ENCODE measurements at regions not wholly inside any gene's neighbourhood (a gene's known extent, or its start where the extent isn't known, plus 50 kb on each side); places are given as distances from the start of the nearest gene placed in this dataset.
A peak's percentile ranks its signal among the peaks of the same experiment; 100 is the strongest.
"Not testable (repeated sequence)": the region's sequence is repeated elsewhere in the genome, so short reads cannot be mapped to it uniquely, and the experiment has no call there.

DNA sequence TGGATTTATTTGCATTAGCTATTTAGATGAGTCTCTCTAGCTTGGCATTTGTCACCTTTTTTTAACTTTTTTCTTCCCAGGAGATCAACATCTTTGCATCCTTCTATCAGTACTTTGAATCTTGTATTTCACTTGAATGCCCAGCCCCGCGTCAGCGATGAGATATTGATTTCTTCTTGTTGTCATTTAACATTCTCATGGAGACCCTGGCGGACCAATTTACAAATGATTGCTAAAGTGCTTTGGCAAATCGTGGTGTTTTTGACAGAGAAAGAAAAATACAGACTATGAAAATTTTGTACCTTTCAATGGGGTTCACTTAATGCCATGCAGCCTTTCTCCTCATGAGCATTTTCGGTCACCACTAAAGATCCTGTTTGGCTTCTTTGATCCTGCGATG, 269.7 kb downstream of the ABCC12 start:
- no peak for DNase-seq (ENCODE audit: low read depth, low spot score)
- H3K4me3 ChIP-seq (ENCODE audit: low read length): no peak overlapping the region

- DNase-seq (ENCODE audit: low read depth, low spot score): no peak
- no peak overlapping the region for H3K4me3 ChIP-seq (ENCODE audit: low read length)
These were observed 270.3 kb downstream of the ABCC12 start for GRCh38 chr16:47885489-47885888.

- H3K4me3 ChIP-seq (ENCODE audit: low read length): no peak overlapping the region
- DNase-seq (ENCODE audit: low read depth, low spot score): no peak
These were observed 271.6 kb downstream of the ABCC12 start for GRCh38 chr16:47884116-47884725.

- no peak overlapping the region for H3K4me3 ChIP-seq (ENCODE audit: low read length)
- DNase-seq (ENCODE audit: low read depth, low spot score): no peak
These were observed 274.2 kb downstream of the ABCC12 start for GRCh38 chr16:47881574-47881973.

GRCh38 chr16:47880653-47881052, 275.1 kb downstream of the ABCC12 start:
- DNase-seq (ENCODE audit: low read depth, low spot score): no peak
- no peak overlapping the region for H3K4me3 ChIP-seq (ENCODE audit: low read length)

- DNase-seq (ENCODE audit: low read depth, low spot score): no peak
- no peak overlapping the region for H3K4me3 ChIP-seq (ENCODE audit: low read length)
These were observed 278.6 kb downstream of the ABCC12 start for GRCh38 chr16:47877166-47877565.

GRCh38 chr16:47876511-47876910, 279.3 kb downstream of the ABCC12 start:
- no peak overlapping the region for H3K4me3 ChIP-seq (ENCODE audit: low read length)

DNA sequence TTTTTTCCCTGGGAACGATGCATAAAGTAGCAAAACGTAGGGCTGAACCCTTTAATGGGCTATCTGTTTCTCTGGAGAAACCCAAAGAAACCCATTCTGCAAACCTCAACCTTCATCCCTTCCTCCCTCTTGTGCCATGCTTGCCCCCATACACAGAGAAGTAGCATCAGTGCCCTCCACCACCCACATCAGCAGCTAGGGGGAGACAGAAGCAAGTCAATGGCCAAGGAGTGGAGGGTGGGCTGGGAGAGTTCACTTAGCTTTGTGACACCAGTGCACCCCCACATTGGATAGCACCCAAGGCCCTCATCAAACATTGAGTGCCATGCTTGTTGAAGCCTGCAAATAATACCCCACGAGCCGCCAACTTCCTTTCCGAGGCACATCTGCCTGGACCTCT, 282.4 kb downstream of the ABCC12 start:
- peak; percentile 15 for DNase-seq (ENCODE audit: low read depth, low spot score)
- H3K4me3 ChIP-seq (ENCODE audit: low read length): no peak overlapping the region

More at GRCh38 chr16:47876511-47876910, 279.3 kb downstream of the ABCC12 start:
- DNase-seq (ENCODE audit: low read depth, low spot score): no peak

- no peak overlapping the region for H3K4me3 ChIP-seq (ENCODE audit: low read length)
- DNase-seq (ENCODE audit: low read depth, low spot score): no peak
These were observed 283.6 kb downstream of the ABCC12 start for GRCh38 chr16:47872225-47872624.

- H3K4me3 ChIP-seq (ENCODE audit: low read length): no peak overlapping the region
- DNase-seq (ENCODE audit: low read depth, low spot score): no peak
These were observed 289.4 kb downstream of the ABCC12 start for GRCh38 chr16:47866423-47866822.

DNA sequence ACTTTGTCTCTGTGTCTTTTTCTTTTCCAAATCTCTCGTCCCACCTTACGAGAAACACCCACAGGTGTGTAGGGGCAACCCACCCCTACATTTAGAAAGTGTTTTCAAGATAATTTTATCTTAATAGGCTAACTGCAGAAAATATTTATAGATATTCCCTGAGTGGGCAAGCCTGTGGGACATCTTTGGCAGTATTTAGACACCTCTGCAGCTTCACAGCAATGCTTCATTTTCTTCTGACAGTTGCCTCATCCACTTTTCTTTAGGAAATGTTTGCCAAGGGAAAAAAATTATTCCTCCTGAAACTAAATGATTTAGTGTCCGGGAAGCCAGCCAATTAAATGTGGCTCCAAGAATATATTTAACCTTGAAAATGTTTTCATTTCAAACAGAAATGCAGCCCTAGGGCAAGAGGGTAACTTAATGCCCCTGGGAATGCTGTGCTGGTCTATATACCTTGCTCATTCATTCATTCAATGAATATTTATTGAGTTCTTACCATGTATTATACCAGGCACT, 290.4 kb downstream of the ABCC12 start:
- no peak for DNase-seq (ENCODE audit: low read depth, low spot score)
- H3K4me3 ChIP-seq (ENCODE audit: low read length): no peak overlapping the region

DNA sequence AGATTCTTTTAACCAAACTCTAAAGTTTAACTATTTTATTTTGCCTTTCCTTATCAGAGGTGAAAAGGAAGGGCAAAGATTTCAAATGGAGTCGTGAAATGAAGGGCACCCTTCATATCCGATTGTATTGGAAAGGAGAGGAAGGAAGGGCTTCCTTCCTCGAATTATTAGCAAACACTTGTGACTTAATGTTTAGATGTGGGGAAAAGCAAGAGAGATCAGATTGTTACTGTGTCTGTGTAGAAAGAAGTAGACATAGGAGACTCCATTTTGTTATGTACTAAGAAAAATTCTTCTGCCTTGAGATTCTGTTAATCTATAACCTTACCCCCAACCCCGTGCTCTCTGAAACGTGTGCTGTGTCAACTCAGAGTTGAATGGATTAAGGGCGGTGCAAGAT, 291.5 kb downstream of the ABCC12 start:
- not testable (repeated sequence) for DNase-seq (ENCODE audit: low read depth, low spot score); H3K4me3 ChIP-seq (ENCODE audit: low read length)

DNA sequence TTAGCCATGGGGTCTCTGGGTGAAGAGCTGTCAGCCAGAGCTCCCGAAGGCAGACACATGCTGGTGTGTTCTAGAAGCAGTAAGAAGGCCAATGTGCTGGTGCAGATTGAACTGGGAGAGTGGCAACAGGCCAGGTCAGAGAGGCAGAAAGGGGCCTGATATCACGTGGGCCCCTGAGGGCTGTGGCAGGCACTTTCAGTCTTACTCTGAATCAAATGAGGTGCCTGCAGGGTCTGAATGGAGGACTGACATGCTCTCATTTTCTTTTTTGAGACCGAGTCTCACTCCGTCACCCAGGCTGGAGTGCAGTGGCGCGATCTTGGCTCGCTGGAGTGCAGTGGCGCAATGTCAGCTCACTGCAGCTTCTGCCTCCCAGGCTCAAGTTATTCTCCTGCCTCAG, 293.8 kb downstream of the ABCC12 start:
- no peak for DNase-seq (ENCODE audit: low read depth, low spot score)
- no peak overlapping the region for H3K4me3 ChIP-seq (ENCODE audit: low read length)

DNA sequence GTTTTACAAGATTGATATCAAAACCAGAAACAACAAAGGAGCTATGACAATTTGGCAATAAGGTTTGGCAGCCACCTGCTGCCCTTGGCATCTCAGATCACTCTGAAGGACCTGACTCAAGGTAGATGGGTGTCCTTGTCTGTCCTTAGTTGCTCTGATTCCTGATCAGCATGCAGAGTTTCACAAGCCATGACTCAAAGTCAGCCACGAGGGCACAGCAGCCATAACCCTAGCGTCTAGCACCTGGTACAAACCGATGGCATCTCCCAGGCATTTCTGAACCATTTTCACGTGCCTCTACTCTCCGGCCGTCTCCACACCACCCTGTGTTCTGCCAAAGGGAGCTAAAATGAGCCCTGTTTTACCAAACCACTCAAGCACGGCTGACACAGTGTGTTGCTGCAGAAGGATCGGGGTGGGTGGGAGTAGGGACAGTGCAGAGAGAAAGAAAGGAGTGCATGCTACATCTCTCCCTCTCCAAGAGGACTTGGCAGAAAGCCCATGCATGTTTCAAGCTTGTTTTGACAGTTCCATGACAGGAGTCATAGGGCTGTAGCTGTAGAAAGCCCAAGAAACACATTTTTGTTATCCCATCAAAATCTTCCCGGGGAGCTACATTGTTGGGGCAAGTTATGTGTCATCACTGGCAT, 297.3 kb downstream of the ABCC12 start:
- H3K4me3 ChIP-seq (ENCODE audit: low read length): no peak overlapping the region
- no peak for DNase-seq (ENCODE audit: low read depth, low spot score)

DNA sequence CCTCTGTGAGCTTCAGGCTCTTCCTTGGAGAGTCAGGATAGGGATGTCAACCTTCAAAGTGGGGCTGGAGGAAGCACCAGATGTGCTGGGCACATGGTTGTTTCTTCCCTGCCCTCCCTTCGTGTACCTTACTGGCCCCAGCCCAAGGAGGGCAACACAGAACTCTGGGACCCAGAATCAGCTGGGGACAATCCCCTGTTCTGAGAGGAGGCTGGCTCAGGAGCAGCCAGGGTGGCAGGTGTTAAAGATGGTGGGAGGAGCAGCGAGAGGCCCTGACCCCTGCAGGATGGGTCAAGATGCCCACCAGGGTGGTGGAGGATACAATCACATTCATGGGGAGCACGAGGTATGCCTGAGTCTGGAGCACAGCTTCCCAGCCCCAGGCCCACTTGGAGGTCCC, 300.4 kb downstream of the ABCC12 start:
- no peak overlapping the region for H3K4me3 ChIP-seq (ENCODE audit: low read length)
- DNase-seq (ENCODE audit: low read depth, low spot score): no peak

GRCh38 chr16:47854737-47855136, 301.1 kb downstream of the ABCC12 start:
- DNase-seq (ENCODE audit: low read depth, low spot score): no peak
- H3K4me3 ChIP-seq (ENCODE audit: low read length): no peak overlapping the region

DNA sequence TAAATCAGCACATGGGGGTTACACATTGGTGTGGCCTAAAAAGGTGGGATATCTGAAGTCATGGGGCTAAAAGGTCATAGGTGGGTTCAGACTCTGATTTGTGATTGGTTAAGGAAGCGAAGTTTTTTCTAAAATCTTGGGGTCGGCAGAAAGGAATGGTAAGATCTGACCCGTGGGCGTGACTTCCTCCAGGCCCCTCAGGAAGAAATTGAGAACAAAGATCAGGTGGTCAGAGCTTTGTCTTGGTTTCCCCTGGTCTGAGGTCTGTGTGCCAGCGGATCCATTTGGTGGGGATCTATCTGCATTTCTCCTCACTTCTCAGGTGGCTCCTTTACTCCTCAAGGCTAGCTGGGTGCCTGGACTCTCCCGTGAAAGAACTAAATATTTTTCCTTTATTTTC, 302.8 kb downstream of the ABCC12 start:
- DNase-seq (ENCODE audit: low read depth, low spot score): no peak
- no peak overlapping the region for H3K4me3 ChIP-seq (ENCODE audit: low read length)

- no peak for DNase-seq (ENCODE audit: low read depth, low spot score)
- no peak overlapping the region for H3K4me3 ChIP-seq (ENCODE audit: low read length)
These were observed 304.6 kb downstream of the ABCC12 start for GRCh38 chr16:47851146-47851545.

GRCh38 chr16:47849736-47850135, 306.1 kb downstream of the ABCC12 start:
- no peak for DNase-seq (ENCODE audit: low read depth, low spot score)
- no peak overlapping the region for H3K4me3 ChIP-seq (ENCODE audit: low read length)

- no peak for DNase-seq (ENCODE audit: low read depth, low spot score)
- no peak overlapping the region for H3K4me3 ChIP-seq (ENCODE audit: low read length)
These were observed 307.2 kb downstream of the ABCC12 start for GRCh38 chr16:47848421-47849109.
